Kidney tubule cell (primary cell): ENCODE measurements at regions not wholly inside any gene's neighbourhood (a gene's known extent, or its start where the extent isn't known, plus 50 kb on each side); places are given as distances from the start of the nearest gene placed in this dataset.
"Not testable (repeated sequence)": the region's sequence is repeated elsewhere in the genome, so short reads cannot be mapped to it uniquely, and the experiment has no call there.

Experiments
- DNase-seq: peaks from one replicate; pipeline ENCODE4 v3.0.0-alpha.2; 2018; ENCODE audit warnings: low spot score

GRCh38 chr3:106075731-106076130 is 206.9 kb upstream of the CBLB start:
- not testable (repeated sequence) for DNase-seq

DNA sequence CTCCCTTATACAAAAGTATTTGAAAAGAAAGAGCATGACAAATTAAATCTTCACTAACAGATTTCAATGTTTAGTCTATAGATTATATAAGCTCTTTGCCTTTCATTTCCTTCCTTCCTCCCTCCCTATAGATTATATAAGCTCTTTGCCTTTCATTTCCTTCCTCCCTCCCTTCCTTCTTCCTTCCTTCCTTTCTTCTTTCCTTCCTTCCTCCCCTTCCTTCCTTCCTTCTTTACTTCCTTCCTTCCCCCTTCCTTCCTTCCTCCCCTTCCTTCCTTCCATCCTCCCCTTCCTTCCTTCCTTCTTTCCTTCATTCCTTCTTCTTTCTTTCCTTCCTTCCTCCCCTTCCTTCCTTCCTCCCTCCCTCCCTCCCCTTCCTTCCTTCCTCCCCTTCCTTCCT is 209.8 kb upstream of the CBLB start:
- DNase-seq = no peak

- DNase-seq = no peak
Measured at GRCh38 chr3:106082616-106083015, 213.8 kb upstream of the CBLB start.

DNA sequence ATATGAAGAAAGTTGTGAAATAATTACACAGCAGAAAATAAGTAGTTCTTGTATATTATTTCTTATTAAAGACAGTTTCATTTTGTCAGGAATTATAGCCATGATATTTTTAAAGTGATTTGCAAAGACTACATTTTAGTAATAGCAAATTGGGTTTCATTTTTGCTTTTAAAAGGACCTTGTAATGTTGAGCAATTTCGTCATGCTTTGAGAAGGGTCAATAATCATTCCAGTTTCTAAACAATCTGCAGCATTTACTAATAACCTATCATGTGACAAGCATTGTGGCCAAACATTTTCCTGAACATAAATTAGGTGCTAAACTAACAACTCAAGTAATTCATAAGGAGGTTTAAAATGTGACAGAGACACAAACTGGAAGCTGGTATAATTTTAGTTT is 214.4 kb upstream of the CBLB start:
- DNase-seq = no peak

DNA sequence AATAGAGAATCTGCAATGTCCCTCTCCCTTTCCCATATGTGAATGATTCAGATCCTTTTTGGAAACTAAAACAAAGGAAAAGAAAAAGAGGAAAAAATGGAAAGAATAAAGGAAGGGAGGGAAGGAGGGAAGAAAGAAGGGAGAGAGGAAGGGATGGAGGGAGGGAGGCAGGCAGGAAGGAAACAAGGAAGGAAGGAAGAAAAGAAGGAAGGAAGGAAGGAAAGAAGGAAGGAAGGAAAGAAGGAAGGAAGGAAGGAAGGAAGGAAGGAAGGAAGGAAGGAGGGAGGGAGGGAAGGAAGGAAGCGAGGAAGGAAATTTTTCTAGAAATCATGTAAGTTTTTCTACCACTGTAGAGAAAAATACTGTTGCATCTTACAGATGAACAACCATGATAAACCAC is 215.0 kb upstream of the CBLB start:
- DNase-seq = no peak

DNA sequence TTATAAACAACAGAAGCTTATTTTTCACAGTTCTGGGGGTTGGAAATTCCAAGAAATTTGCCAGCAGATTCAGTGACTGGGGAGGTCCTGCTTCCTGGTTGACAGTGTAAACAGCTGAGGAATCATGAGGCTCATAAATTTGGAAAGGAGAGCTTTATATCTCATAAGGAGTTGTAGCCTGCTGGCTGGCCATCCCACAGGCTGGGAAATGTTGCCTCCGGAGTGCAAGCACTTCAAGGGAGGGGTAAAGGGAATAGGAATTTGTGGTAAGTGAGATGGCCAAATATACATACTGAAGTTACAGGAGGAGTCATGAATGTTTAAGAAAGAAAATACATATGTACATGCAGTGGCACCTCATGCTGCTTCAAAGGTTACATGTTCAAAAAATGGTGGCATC is 217.2 kb upstream of the CBLB start:
- DNase-seq = no peak

- peak; percentile 80 for DNase-seq
Measured at GRCh38 chr3:106086636-106087035, 217.8 kb upstream of the CBLB start.

- DNase-seq = no peak
Measured at GRCh38 chr3:106088304-106088703, 219.5 kb upstream of the CBLB start.

DNA sequence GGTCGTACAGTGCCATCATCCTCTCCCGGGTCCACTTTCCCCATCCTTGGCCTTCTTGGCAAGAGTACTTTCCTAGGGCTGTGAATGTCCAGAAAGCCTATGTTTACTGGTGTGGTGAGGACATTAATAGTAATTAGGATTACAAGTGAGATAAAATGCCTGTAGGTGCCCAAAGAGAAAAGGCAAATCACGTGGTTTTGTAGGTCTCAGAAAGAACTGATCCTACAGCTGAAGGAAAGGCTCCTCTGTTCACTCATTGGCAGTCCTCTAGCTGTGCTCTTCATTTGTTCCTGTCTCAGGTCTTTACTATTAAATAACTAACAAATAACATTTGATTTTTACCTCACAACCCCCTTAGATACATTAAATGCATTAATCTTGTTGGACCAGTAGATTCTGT is 220.1 kb upstream of the CBLB start:
- no peak for DNase-seq

DNA sequence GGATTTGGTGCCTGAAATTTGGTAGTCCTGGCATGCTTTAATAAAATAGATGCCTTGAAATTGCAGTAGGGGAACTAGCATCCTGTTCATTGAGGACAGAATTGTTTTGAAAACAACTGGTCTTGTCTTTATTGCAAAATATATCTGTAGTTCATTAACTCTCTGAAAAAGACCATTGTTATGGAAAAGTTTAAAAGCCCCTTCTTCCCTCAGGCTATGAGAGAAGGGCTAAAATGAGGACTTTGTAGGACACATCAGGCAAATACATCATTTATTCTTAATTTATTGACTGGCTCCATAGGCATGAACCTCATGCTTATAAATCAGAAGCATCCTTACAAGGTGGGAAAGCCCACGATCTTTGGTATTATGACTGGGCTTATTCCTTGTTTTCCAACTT is 221.0 kb upstream of the CBLB start:
- DNase-seq = no peak

- no peak for DNase-seq
Measured at GRCh38 chr3:106092792-106093191, 224.0 kb upstream of the CBLB start.

- no peak for DNase-seq
Measured at GRCh38 chr3:106093616-106094015, 224.8 kb upstream of the CBLB start.

DNA sequence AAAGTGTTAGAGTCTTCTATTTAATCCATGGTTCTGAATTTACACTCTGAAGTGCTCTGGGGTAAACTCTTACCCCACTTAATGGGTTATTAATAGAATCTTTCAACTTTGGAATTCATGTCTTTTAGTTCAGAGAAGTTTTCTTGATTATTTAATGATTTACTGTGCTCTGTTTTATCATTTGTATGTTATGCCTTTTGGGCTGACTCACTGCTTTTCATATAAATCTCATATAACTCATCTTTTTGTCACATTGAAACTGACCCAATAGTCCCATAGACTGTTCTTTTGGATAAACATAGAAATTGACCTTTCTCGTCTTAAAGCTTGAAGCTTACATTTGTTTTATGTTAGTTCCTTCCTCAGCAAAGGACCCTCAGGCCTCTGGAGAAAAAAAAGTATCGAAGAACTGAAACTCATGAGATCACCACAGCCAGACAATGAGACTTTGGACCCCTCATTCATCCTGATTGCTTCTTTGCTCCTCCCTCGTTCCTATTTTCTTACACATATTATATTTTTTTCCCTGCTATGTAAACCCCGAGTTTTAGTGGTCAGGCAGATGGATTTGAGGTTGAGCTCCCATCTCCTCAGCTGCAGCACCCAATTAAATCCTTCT is 229.1 kb upstream of the CBLB start:
- DNase-seq = no peak

DNA sequence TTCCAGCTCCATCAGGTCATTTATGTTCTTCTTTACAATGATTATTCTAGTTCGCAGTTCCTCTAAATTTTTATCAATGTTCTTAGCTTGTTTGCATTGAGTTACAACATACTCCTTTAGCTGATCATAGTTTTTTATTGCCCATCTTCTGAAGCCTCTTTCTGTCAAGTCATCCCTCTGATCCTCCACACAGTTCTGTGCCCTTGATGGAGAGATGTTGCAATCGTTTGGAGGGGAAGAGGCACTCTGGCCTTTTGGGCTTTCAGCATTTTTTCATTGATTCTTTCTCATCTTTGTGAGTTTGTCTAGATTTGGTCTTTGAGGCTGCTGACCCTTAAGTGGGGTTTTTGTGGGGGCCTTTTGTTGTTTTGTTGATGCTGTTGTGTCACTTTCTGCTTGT is 234.6 kb upstream of the CBLB start:
- DNase-seq = no peak

DNA sequence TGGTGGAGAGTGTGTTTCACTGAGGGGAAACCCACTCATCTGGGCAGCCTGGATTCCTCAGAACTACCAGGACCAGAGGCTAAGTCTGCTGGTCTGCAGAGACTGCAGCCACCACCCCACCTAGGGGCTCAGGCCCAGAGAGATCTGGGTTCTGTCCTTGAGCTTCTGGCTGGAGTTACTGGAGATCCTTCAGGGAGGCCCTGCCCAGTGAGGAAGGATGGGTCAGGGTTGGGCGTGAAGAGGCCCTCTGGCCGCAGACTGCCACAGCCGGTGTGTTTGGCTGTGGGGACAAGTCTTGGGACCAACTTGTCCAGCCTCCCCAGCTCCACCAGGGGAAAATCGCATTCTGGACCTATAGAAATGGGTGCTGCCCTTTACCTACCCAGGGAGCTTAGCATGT is 235.3 kb upstream of the CBLB start:
- DNase-seq = no peak

- DNase-seq = no peak
Measured at GRCh38 chr3:106108925-106109324, 240.1 kb upstream of the CBLB start.

DNA sequence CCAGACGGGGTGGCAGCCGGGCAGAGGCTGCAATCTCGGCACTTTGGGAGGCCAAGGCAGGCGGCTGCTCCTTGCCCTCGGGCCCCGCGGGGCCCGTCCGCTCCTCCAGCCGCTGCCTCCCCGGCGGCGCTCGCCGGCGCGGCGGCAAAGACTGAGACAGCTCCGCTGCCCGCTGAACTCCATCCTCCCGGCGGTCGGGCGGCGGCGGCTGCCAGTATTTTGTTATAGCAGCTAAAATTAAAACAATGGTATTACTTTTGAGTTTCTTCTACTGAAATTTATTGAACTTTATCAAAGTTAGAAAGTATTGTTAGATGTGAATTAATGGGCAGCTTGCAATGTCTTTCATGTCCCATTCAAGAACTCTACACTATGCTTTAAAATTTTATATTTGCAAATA is 243.7 kb upstream of the CBLB start:
- not testable (repeated sequence) for DNase-seq

- no peak for DNase-seq
Measured at GRCh38 chr3:106113747-106114146, 244.9 kb upstream of the CBLB start.

- no peak for DNase-seq
Measured at GRCh38 chr3:106114220-106114619, 245.4 kb upstream of the CBLB start.

DNA sequence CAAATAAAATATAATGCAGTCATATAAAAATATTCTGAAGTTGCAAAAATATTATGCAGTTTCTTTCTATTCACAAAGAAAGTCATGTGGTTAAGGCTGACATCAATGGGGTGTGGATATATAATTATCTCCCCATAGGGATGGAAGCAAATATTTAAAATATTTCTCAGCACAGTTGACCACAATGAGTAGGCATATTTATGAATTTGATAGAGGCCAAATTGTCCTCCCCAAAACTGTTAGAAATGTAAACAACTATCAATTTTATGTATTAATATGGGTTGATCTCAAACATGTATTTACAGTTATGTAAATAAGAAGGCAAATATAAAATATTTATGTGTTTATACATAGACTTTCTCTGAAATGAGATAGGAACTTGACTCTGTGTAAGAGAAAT is 246.0 kb upstream of the CBLB start:
- DNase-seq = no peak

DNA sequence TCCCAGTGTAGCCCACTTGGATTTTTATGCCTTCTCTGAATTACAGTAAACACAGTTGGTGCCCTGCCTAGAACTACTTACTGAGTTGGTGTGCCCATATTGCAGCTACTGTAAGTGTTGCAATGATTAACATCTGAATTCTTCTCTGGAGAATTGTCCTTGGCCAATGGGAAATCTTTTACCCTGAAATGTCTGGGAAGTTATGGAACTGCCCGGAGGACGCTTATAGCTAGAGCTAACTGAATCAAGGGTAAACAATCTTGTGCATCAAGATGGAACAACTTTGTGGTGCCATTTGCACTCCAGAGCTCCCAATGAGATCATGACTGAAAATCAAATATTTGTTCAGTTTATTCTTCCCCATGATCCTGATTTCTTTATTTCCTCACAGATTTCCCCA is 246.7 kb upstream of the CBLB start:
- no peak for DNase-seq

DNA sequence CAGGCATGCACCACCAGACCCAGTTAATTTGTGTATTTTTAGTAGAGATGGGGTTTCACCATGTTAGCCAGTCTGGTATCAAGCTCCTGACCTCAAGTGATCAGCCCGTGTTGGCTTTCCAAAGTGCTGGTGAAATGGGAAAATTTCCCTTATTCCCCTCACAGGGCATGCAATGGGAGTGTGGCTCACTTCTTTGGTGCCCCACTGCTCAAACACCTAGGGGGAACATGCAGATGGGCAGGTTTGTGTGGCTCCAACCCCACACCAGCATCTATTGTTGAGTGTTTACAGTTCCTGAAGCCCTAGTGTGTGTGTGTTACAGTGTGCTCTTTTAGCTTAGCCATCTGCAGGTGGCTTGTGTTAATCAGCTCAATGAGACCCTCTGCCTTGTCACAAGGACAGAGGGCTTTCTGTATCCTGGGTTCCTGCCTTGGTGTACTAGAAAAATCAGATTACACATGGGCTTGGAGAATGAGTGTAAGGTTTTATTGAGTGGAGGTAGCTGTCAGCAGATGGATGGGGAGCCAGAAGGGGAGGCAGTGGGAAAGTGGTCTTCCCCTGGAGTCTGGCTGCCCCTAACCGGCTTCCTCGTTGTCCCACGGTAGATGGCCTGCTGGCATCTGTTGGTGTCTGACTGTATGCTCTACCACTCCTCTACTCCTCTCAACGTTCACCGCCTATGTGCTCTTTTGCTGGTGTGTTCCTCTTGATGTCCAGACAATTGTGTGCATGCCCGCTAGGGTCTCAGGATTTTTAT is 248.1 kb upstream of the CBLB start:
- no peak for DNase-seq

DNA sequence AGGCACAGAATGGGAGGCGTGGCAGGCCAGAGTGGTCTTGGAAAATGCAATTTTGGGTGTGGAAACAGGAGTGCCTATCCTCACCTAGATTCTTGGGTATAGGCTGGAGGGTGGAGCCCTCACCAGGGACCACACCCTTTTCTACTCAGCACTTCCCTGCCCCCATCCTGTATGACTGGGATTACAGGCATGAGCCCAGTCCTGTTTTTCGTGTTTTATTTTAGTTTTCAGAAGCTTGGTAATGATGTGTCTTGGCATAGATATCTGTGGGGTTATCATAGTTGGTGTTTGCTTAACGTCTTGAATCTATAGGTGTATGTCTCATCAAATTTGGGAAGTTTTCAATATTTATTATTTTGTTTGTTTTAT is 248.7 kb upstream of the CBLB start:
- DNase-seq = no peak

GRCh38 chr3:106119614-106120082 is 250.8 kb upstream of the CBLB start:
- DNase-seq = peak; percentile 25
